HG02678 (cell line): ENCODE measurements at regions not wholly inside any gene's neighbourhood (a gene's known extent, or its start where the extent isn't known, plus 50 kb on each side); places are given as distances from the start of the nearest gene placed in this dataset.
A peak's percentile ranks its signal among the peaks of the same experiment; 100 is the strongest.
"Not testable (repeated sequence)": the region's sequence is repeated elsewhere in the genome, so short reads cannot be mapped to it uniquely, and the experiment has no call there.

ENCODE experiments used
- ATAC-seq: cut with Tn5 transposase; IDR thresholded peaks from one replicate; pipeline ENCODE4 v1.9.1; 2021; ENCODE audit warnings: mild to moderate bottlenecking, moderate library complexity; ENCODE audit not compliant: unreplicated experiment

GRCh38 chr10:8412541-8412940 lies 358.1 kb downstream of the GATA3 start:
- ATAC-seq: no peak

DNA sequence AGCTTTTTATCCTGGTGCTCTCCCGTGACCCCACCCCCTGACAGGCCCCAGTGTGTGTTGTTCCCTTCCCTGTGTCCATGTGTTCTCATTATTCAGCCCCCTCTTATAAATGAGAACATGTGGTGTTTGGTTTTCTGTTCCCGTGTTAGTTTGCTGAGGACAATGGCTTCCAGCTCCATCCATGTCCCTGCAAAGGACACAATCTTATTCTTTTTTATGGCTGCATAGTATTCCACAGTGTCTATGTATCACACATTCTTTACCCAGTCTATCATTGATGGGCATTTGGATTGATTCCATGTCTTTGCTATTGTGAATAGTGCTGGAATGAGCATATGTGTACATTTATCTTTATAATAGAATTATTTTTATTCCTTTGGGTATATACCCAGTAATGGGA lies 360.5 kb downstream of the GATA3 start:
- ATAC-seq: not testable (repeated sequence)

DNA sequence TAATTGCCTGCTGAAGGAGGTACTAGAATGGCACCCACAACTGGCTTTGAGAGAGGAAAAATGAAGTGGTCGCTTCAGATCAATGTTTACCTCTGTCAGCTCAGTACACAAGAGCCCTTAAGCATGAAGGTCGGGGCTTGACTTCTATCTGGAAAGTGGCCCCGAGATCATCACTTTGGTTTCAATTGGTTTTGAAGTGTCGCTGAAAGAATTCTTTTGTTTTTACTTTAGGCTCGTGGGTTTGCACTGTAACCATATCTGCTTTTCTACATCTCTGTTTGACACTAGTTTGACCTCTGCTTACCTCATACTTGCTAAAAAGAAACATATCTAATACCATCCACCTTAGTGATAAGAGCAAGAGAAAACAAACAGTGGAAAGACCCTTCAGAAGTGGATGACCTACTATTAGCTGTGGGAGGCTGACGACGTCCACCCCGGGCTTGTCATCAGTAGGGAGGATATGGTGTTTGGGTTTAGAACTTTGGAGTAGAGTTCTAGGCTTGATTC lies 361.8 kb downstream of the GATA3 start:
- ATAC-seq: peak; percentile 64

DNA sequence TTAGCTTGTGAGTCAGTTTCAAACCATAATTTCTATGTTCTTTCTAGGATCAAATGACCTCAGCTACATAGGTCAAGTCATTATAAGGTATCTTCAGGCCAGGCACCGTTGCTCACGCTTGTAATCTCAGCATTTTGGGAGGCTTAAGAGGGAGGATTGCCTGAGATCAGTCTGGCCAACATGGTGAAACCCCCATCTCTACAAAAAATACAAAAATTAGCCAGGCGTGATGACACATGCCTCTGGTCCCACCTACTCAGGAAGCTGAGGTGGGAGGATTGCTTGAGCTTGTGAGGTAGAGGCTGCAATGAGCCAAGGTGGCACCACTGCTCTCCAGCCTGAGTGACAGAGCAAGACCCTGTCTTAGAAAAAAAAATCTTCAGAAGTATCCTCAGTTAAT lies 362.3 kb downstream of the GATA3 start:
- ATAC-seq: peak; percentile 26

- no peak for ATAC-seq
Observed at GRCh38 chr10:8417631-8418030, 363.1 kb downstream of the GATA3 start.

DNA sequence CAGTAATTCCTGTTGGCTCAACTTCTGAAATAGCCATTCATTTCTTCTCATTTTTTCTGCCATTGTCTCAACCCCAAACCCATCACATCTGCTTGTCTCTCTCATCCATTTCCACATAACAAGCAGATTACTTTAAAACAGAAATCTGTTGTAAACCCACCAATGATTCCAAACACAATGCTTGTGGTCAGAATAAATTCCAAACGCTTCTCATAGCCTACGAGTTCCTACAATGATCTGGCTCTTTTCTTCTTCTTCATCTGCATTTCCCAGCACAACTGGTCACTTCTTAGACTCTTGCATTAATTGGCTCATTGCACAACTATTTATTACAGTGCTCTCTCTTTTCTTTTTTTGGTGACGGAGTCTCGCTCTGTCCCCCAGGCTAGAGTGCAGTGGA lies 364.1 kb downstream of the GATA3 start:
- no peak for ATAC-seq

GRCh38 chr10:8420182-8420581 lies 365.7 kb downstream of the GATA3 start:
- ATAC-seq: no peak

DNA sequence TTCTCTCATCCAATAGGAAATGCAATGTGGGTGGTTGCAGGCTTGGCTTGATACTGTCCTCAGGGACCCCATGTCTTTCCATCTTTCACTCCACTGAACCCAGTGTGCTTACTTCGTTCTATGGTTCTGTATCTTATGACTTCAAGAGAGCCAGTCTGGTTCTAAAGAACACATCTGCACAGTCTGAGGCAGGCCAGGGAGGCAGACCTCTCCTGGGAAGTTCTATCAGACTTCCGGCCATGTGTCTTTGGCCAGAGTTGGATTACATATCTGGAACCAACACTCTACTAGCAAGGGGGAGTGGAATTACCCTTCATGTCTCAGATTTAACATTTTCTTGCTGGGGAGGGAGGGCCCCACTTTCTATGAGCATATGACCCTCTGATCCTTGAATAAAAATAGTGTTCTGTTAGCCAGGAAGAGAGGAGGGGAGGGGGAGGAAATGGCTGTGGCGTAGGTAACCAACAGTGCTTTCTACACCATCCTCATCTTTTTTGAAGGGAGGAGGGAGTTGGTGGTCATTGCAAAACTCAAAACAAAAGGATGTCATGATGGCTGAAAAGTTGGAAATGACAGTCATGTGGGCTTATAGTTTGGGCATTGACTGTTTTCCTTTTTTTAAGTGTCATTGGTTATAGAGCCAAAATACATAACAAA lies 370.2 kb downstream of the GATA3 start:
- ATAC-seq: no peak

- ATAC-seq: no peak
Observed at GRCh38 chr10:8428654-8429053, 374.2 kb downstream of the GATA3 start.

- ATAC-seq: no peak
Observed at GRCh38 chr10:8430321-8430720, 375.8 kb downstream of the GATA3 start.

- no peak for ATAC-seq
Observed at GRCh38 chr10:8431511-8431910, 377.0 kb downstream of the GATA3 start.

DNA sequence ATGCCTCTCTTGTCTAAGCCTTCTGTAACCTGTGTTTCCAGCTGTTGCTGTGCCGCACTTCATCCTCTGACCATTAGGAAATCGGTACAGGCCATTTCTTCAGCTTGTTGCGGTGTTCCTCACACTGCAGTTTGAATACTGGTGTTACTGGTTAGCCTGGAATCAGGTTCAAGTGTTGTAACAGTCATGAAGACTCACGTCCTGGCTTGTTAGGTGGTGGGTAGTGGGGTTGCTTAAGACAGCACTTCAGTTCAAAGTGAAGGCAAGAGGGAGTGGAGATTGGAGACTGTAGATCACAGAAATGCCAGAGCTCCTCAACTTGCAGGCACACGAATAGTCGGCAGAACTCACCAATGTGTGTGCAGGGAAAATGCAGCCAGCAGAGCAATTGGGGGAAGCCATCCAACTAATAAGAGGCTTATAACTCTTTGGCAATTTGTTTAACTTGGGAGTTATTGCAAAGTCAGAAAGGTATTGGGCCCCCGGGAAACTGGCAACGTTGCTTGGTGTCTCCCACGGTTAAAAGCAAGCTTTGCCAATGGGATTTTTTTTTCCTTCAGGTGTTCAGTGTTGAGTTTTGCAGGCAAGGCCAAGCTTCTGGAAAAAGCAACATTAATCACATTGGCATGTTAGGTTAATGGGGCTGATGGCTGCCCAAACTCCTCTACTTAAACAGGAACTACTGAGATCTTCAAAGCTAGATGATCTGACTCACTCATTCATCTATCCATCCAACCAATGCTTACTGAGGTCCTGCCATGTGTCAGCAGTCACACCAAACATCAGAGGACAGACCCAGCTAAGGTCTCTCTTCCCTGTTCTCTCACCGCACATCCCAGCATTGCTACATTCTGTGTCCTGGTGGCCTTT lies 380.9 kb downstream of the GATA3 start:
- no peak for ATAC-seq

DNA sequence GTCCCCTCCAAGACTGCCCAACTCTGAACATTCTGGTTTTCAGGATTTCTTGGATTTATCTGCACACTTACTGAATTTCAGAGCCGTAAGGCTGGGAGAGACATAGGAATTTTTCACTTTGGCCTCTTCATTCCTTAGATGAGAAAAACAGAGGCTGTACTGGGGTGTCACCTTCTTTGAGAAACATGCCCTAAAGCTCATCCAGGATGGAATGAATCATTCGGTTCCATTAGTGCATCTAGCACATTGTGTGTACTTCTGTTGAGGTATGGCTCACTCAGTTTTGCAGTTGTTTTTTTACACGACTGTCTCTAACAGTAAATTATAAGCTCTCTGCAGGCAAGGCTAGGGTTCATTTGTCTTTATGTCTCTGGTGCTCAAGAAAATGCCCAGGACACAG lies 383.4 kb downstream of the GATA3 start:
- no peak for ATAC-seq

- no peak for ATAC-seq
Observed at GRCh38 chr10:8438603-8439002, 384.1 kb downstream of the GATA3 start.

- ATAC-seq: no peak
Observed at GRCh38 chr10:8439040-8439439, 384.6 kb downstream of the GATA3 start.

GRCh38 chr10:8444630-8445029 lies 390.1 kb downstream of the GATA3 start:
- ATAC-seq: no peak

- ATAC-seq: no peak
Observed at GRCh38 chr10:8445353-8445752, 390.9 kb downstream of the GATA3 start.

DNA sequence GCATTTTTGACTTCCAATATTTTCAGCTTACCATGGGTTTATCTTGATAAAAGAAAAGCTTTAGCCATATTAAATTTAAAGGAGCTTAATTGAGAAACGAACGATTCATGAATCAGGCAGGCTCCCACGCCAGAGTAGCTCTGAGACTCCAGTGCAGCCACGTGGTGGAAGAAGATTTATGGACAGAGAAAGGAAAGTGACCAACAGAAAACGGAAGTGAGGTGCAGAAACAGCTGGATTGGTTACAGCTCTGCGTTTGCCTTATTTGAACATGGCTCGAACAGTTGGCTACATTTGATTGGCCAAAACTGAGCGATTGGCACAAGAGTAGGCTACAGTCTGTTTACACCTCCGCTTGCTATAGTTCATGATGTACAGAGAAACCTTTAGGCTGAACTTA lies 395.4 kb downstream of the GATA3 start:
- no peak for ATAC-seq

- no peak for ATAC-seq
Observed at GRCh38 chr10:8453587-8453986, 399.1 kb downstream of the GATA3 start.

DNA sequence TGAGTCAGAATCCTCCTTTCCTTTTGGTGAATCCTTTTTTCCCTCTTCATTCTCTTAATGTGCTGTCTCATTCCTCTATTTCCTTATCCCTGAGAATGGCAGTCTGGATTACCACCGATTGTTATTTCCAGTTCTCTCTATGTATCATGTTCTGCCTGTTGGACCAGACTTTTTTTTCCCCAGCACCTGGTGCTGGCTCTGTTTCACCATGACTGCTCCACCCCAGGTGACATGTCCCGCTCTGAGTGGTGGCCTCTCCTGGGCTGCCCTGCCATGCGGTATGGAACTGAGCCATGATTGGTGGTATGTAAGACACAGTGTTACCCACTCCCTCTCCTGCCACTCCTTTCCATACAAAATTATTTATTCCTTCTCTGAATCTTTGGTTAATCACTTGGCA lies 399.9 kb downstream of the GATA3 start:
- no peak for ATAC-seq

- no peak for ATAC-seq
Observed at GRCh38 chr10:8455181-8455580, 400.7 kb downstream of the GATA3 start.

- no peak for ATAC-seq
Observed at GRCh38 chr10:8456386-8456785, 401.9 kb downstream of the GATA3 start.
